ENCODE measurements at regions not wholly inside any gene's neighbourhood (a gene's known extent, or its start where the extent isn't known, plus 50 kb on each side); places are given as distances from the start of the nearest gene placed in this dataset.

- TF ChIP-seq MAX (IDR thresholded peaks at IDR 0.05) (no peak), FOXM1 (IDR thresholded peaks at IDR 0.05; ENCODE audit: borderline replicate concordance, low read depth) (no peak), EP300 (IDR thresholded peaks at IDR 0.05; ENCODE audit: borderline replicate concordance) (no peak), YY1 (IDR thresholded peaks at IDR 0.05; ENCODE audit: low read depth) (no peak), USF1 (IDR thresholded peaks at IDR 0.05) (no peak), REST (IDR thresholded peaks at IDR 0.05; ENCODE audit: low read depth) (no peak)
Observed at GRCh38 chr6:2309122-2309521, 63.7 kb upstream of the GMDS start.
